GM06990 (cell line): ENCODE measurements at regions not wholly inside any gene's neighbourhood (a gene's known extent, or its start where the extent isn't known, plus 50 kb on each side); places are given as distances from the start of the nearest gene placed in this dataset.

Experiments used
- DNase-seq: peaks from one replicate; pipeline ENCODE4 v3.0.0-alpha.2; 2011; ENCODE audit not compliant: insufficient read length; ENCODE audit errors: extremely low read depth
- H3K27me3 ChIP-seq: replicated peaks from 2 replicates; pipeline ENCODE4 v1.6.0; 2011; ENCODE audit warnings: low read length; ENCODE audit not compliant: control insufficient read depth, insufficient read depth
- H3K36me3 ChIP-seq: 2 replicates; pipeline ENCODE4 v1.5.1; 2011; ENCODE audit warnings: low read length; ENCODE audit not compliant: control insufficient read depth, insufficient read depth
- H3K4me3 ChIP-seq: replicated peaks from 2 replicates; pipeline ENCODE4 v1.5.1; 2011; ENCODE audit warnings: low read depth, mild to moderate bottlenecking, control low read depth, low read length
- TF ChIP-seq, protein P1 (sequence below): IDR thresholded peaks from 2 replicates; pipeline ENCODE4 v1.5.1; 2011; ENCODE audit warnings: low read length, control low read depth, mild to moderate bottlenecking, inconsistent platforms; ENCODE audit not compliant: insufficient read depth, poor library complexity, severe bottlenecking

GRCh38 chr6:168835991-168836390 is 395.0 kb downstream of the SMOC2 start:
- TF ChIP-seq, protein P1, sequence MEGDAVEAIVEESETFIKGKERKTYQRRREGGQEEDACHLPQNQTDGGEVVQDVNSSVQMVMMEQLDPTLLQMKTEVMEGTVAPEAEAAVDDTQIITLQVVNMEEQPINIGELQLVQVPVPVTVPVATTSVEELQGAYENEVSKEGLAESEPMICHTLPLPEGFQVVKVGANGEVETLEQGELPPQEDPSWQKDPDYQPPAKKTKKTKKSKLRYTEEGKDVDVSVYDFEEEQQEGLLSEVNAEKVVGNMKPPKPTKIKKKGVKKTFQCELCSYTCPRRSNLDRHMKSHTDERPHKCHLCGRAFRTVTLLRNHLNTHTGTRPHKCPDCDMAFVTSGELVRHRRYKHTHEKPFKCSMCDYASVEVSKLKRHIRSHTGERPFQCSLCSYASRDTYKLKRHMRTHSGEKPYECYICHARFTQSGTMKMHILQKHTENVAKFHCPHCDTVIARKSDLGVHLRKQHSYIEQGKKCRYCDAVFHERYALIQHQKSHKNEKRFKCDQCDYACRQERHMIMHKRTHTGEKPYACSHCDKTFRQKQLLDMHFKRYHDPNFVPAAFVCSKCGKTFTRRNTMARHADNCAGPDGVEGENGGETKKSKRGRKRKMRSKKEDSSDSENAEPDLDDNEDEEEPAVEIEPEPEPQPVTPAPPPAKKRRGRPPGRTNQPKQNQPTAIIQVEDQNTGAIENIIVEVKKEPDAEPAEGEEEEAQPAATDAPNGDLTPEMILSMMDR = no peak
- H3K36me3 ChIP-seq = no peaks in the 10 kb centered on the region
- no peak overlapping the region for H3K4me3 ChIP-seq
- H3K27me3 ChIP-seq = no peaks in the 10 kb centered on the region
- no peak for DNase-seq

DNA sequence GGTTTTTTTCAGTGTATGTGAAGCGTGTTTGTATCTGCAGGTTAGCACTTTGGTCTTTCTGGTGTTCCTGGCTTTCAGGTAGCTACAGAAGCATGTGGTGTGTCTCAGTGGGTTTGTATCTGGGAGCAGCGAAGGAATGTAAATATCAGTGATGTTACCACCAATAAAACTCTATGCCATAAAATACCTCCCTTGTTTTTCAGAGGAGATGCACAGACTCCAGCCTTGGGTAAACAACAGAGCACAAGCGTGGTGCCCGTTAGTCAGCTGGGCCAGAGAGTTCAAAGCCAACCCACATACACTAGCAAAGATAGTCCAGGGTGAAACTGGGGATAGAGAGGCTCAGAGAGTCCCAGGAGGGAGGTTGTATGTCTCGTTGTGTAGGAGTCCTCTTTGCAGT is 393.8 kb downstream of the SMOC2 start:
- TF ChIP-seq, protein P1 = no peak
- no peak for DNase-seq
- Histone ChIP-seq H3K27me3 (no peaks in the 10 kb centered on the region), H3K4me3 (no peak overlapping the region), H3K36me3 (no peaks in the 10 kb centered on the region)

GRCh38 chr6:168834042-168834587 is 393.1 kb downstream of the SMOC2 start:
- Histone ChIP-seq H3K4me3 (no peak overlapping the region), H3K36me3 (no peaks in the 10 kb centered on the region), H3K27me3 (no peaks in the 10 kb centered on the region)
- no peak for DNase-seq
- TF ChIP-seq, protein P1 = no peak

DNA sequence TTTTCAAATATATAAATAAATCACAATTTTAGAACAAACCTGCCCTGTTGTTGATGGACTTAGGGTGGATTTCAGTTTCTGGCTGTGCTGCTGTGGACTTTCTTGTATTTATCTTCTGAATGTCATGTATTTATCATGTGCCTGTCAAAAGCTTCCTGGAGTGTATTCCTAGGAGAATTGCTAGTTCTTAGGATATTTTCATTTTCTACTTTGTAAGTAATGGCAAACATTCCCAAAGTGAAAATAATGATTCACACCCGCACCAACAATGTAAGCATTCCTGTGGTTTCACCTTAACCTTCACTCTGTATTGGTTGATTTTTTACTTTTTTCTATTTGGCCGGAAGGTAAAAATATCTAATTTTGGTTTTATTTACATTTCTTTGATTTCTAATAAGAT is 387.8 kb downstream of the SMOC2 start:
- Histone ChIP-seq H3K4me3 (no peak overlapping the region), H3K27me3 (no peaks in the 10 kb centered on the region), H3K36me3 (no peaks in the 10 kb centered on the region)
- DNase-seq = no peak
- TF ChIP-seq, protein P1 = no peak

DNA sequence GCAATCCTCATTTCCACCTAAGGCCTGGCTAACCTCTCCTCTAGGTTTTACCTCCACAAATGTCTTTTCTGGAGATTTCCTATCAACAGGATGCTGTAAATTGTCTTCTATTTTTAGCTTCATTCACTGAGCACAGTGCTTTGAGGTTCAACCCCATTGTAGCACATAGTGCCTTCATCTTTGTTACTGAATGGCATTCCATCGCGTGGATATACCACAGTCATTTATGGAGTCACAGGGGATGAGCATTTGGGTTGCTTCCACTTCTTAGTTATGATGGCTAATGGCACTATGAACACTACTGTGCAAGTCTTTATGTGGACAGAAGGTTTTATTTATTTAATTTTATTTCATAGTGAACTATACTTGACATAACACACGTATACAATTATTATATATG is 387.1 kb downstream of the SMOC2 start:
- Histone ChIP-seq H3K36me3 (no peaks in the 10 kb centered on the region), H3K27me3 (no peaks in the 10 kb centered on the region), H3K4me3 (no peak overlapping the region)
- DNase-seq = no peak
- TF ChIP-seq, protein P1 = no peak

- H3K4me3 ChIP-seq = no peak overlapping the region
- DNase-seq = no peak
- no peaks in the 10 kb centered on the region for H3K27me3 ChIP-seq
- TF ChIP-seq, protein P1 = no peak
- H3K36me3 ChIP-seq = no peaks in the 10 kb centered on the region
Observed at GRCh38 chr6:168827586-168827871, 386.5 kb downstream of the SMOC2 start.
